ENCODE measurements at regions not wholly inside any gene's neighbourhood (a gene's known extent, or its start where the extent isn't known, plus 50 kb on each side); places are given as distances from the start of the nearest gene placed in this dataset.

- TF ChIP-seq CTCF (IDR thresholded peaks at IDR 0.05; ENCODE audit: low read depth, low read length, poor library complexity, severe bottlenecking) = no peak
- TF ChIP-seq EZH2phosphoT487 (IDR thresholded peaks at IDR 0.05; ENCODE audit: borderline replicate concordance, low read length) = no peak
These were observed 520.2 kb upstream of the MYT1L start for GRCh38 chr2:2851316-2851715.

Measured in DOHH2 (cell line).